GM23338 (cell line): ENCODE measurements at regions not wholly inside any gene's neighbourhood (a gene's known extent, or its start where the extent isn't known, plus 50 kb on each side); places are given as distances from the start of the nearest gene placed in this dataset.

Source experiments
- ATAC-seq: fragments of 200-7000 bp; cut with Tn5 transposase; 3 replicates; pipeline ENCODE4 v1.9.1; 2020
- DNase-seq: peaks from one replicate; pipeline ENCODE4 v3.0.0-alpha.2; 2015; ENCODE audit warnings: low spot score
- H2AFZ ChIP-seq: fragments of 200-600 bp; sonication (generic); 2 replicates; pipeline ENCODE4 v1.8.0; 2016; ENCODE audit warnings: antibody characterized with exemption, mild to moderate bottlenecking, moderate library complexity
- H3F3A ChIP-seq: fragments of 200-600 bp; sonication (generic); replicated peaks from 2 replicates; pipeline ENCODE4 v1.8.0; 2017; ENCODE audit warnings: antibody characterized with exemption, mixed run types, low read depth
- H3K27ac ChIP-seq: fragments of 200-600 bp; sonication (generic); 2 replicates; pipeline ENCODE4 v1.6.1; 2016; ENCODE audit warnings: low read depth
- H3K27me3 ChIP-seq: fragments of 200-600 bp; sonication (generic); 2 replicates; pipeline ENCODE4 v1.8.0; 2016; ENCODE audit warnings: mild to moderate bottlenecking, mixed run types, moderate library complexity; ENCODE audit not compliant: insufficient read depth
- H3K36me3 ChIP-seq: fragments of 200-600 bp; sonication (generic); 2 replicates; pipeline ENCODE4 v1.8.0; 2016; ENCODE audit warnings: mild to moderate bottlenecking; ENCODE audit not compliant: insufficient read depth
- H3K4me1 ChIP-seq: fragments of 200-600 bp; sonication (generic); 2 replicates; pipeline ENCODE4 v1.8.0; 2016; ENCODE audit warnings: mild to moderate bottlenecking, moderate library complexity; ENCODE audit not compliant: insufficient read depth
- H3K4me2 ChIP-seq: fragments of 200-600 bp; sonication (generic); 2 replicates; pipeline ENCODE4 v1.7.1; 2017; ENCODE audit warnings: mixed run types
- H3K4me3 ChIP-seq: fragments of 200-600 bp; sonication (generic); 2 replicates; pipeline ENCODE4 v1.6.1; 2016; ENCODE audit warnings: mixed run types
- H3K79me2 ChIP-seq: fragments of 200-600 bp; sonication (generic); replicated peaks from 2 replicates; pipeline ENCODE4 v1.8.0; 2017; ENCODE audit warnings: mild to moderate bottlenecking; ENCODE audit not compliant: insufficient read depth
- H3K9me2 ChIP-seq: fragments of 200-600 bp; sonication (generic); 2 replicates; pipeline ENCODE4 v1.8.0; 2017; ENCODE audit not compliant: insufficient read depth
- H4K20me1 ChIP-seq: fragments of 200-600 bp; sonication (generic); replicated peaks from 2 replicates; pipeline ENCODE4 v1.8.0; 2017; ENCODE audit warnings: mild to moderate bottlenecking; ENCODE audit not compliant: insufficient read depth
- H3K27ac Mint-ChIP-seq: 2 replicates; pipeline ENCODE4 v1.8.0; 2020; ENCODE audit warnings: inconsistent platforms, mild to moderate bottlenecking, moderate library complexity, mixed read lengths
- H3K27me3 Mint-ChIP-seq: 3 replicates; pipeline ENCODE4 v1.8.0; 2022; ENCODE audit warnings: low read depth, mild to moderate bottlenecking, moderate library complexity, mixed read lengths, inconsistent platforms; ENCODE audit not compliant: insufficient read depth, poor library complexity
- H3K36me3 Mint-ChIP-seq: 3 replicates; pipeline ENCODE4 v1.8.0; 2021; ENCODE audit warnings: low read depth, mild to moderate bottlenecking, inconsistent platforms, moderate library complexity, mixed read lengths
- H3K4me1 Mint-ChIP-seq: 3 replicates; pipeline ENCODE4 v1.8.0; 2020; ENCODE audit warnings: mild to moderate bottlenecking, inconsistent platforms, mixed read lengths
- H3K4me3 Mint-ChIP-seq: 3 replicates; pipeline ENCODE4 v1.8.0; 2021; ENCODE audit warnings: moderate library complexity, mild to moderate bottlenecking, inconsistent platforms, mixed read lengths
- H3K9me3 Mint-ChIP-seq: 3 replicates; pipeline ENCODE4 v1.8.0; 2020; ENCODE audit warnings: moderate library complexity, mild to moderate bottlenecking, inconsistent platforms, mixed read lengths
- CREB1 ChIP-seq: fragments of 250-450 bp; sonication (Bioruptor Pico); IDR thresholded peaks from 2 replicates; pipeline ENCODE4 v1.5.0; 2020; ENCODE audit warnings: low read depth, mild to moderate bottlenecking, moderate library complexity
- ETS1 ChIP-seq: IDR thresholded peaks from 2 replicates; pipeline ENCODE4 v1.6.1; 2016; ENCODE audit warnings: antibody characterized with exemption
- EZH2 ChIP-seq: fragments of 200-600 bp; sonication (generic); IDR thresholded peaks from one replicate; pipeline ENCODE4 v1.8.0; 2017; ENCODE audit warnings: antibody characterized with exemption, mild to moderate bottlenecking, low read depth; ENCODE audit not compliant: unreplicated experiment
- EZH2phosphoT487 ChIP-seq: fragments of 200-600 bp; sonication (generic); IDR thresholded peaks from one replicate; pipeline ENCODE4 v1.8.1; 2018; ENCODE audit warnings: antibody characterized with exemption; ENCODE audit not compliant: unreplicated experiment
- JUNB ChIP-seq: IDR thresholded peaks from one replicate; pipeline ENCODE4 v1.6.1; 2016; ENCODE audit warnings: antibody characterized with exemption; ENCODE audit not compliant: unreplicated experiment
- POLR2AphosphoS5 ChIP-seq: IDR thresholded peaks from 2 replicates; pipeline ENCODE4 v1.6.1; 2016; ENCODE audit warnings: antibody characterized with exemption, low read depth
- STAT1 ChIP-seq: IDR thresholded peaks from one replicate; pipeline ENCODE4 v1.6.1; 2016; ENCODE audit warnings: antibody characterized with exemption; ENCODE audit not compliant: unreplicated experiment
- ZNF114 ChIP-seq: fragments of 250-450 bp; sonication (Bioruptor Pico); IDR thresholded peaks from 2 replicates; pipeline ENCODE4 v1.5.0; 2020; ENCODE audit warnings: mild to moderate bottlenecking, moderate library complexity
- ZNF331 ChIP-seq: fragments of 250-450 bp; sonication (Bioruptor Pico); IDR thresholded peaks from 2 replicates; pipeline ENCODE4 v1.5.0; 2020; ENCODE audit warnings: low read depth, mild to moderate bottlenecking, moderate library complexity
- ZNF462 ChIP-seq: fragments of 250-450 bp; sonication (Bioruptor Pico); IDR thresholded peaks from 2 replicates; pipeline ENCODE4 v1.5.0; 2020; ENCODE audit warnings: mild to moderate bottlenecking, moderate library complexity
- TF ChIP-seq, protein P1 (sequence below), 2 experiments: fragments of 200-600 bp in 1 of 2; sonication (generic) in 1 of 2; conservative IDR thresholded peaks; 2 replicates each; pipeline versions ENCODE4 v1.5.1 to v1.6.1; 2016 to 2017; ENCODE audit warnings: antibody characterized with exemption in 2 of 2, low read depth in 2 of 2, mild to moderate bottlenecking in 2 of 2, moderate library complexity in 1 of 2

GRCh38 chr6:168880271-168880670, 373.4 kb downstream of the THBS2 start (continued):
- TF ChIP-seq ZNF331 (no peak), ZNF462 (CRISPR knock-in tag) (no peak)
- TF ChIP-seq, protein P1, sequence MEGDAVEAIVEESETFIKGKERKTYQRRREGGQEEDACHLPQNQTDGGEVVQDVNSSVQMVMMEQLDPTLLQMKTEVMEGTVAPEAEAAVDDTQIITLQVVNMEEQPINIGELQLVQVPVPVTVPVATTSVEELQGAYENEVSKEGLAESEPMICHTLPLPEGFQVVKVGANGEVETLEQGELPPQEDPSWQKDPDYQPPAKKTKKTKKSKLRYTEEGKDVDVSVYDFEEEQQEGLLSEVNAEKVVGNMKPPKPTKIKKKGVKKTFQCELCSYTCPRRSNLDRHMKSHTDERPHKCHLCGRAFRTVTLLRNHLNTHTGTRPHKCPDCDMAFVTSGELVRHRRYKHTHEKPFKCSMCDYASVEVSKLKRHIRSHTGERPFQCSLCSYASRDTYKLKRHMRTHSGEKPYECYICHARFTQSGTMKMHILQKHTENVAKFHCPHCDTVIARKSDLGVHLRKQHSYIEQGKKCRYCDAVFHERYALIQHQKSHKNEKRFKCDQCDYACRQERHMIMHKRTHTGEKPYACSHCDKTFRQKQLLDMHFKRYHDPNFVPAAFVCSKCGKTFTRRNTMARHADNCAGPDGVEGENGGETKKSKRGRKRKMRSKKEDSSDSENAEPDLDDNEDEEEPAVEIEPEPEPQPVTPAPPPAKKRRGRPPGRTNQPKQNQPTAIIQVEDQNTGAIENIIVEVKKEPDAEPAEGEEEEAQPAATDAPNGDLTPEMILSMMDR (conservative IDR thresholded peaks at IDR 0.05; ENCODE audit: low read depth in 2 of 2) = no peak

GRCh38 chr6:168877821-168878282, 375.8 kb downstream of the THBS2 start:
- no peaks in the 10 kb centered on the region for H4K20me1 ChIP-seq
- no peak overlapping the region for H3K27ac ChIP-seq
- no peak overlapping the region for H3K4me2 ChIP-seq
- no peak for DNase-seq
- no peaks in the 10 kb centered on the region for H3K4me1 ChIP-seq
- no peaks in the 10 kb centered on the region for H3K27me3 ChIP-seq
- H3K4me3 Mint-ChIP-seq = no peak overlapping the region
- no peak overlapping the region for H3K4me3 ChIP-seq
- H3K36me3 Mint-ChIP-seq = no peaks in the 10 kb centered on the region
- ATAC-seq = no peak
- no peaks in the 10 kb centered on the region for H3K79me2 ChIP-seq
- no peak overlapping the region for H2AFZ ChIP-seq
- H3K36me3 ChIP-seq = no peaks in the 10 kb centered on the region
- H3K27ac Mint-ChIP-seq = no peak overlapping the region
- no peaks in the 10 kb centered on the region for H3K9me3 Mint-ChIP-seq
- H3K9me2 ChIP-seq = no peaks in the 10 kb centered on the region
- peaks cover 9% of the 10 kb centered on the region for H3K27me3 Mint-ChIP-seq
- peaks cover 12% of the 10 kb centered on the region for H3K4me1 Mint-ChIP-seq
- no peaks in the 10 kb centered on the region for H3F3A ChIP-seq
- TF ChIP-seq POLR2AphosphoS5 = no peak
- no peak for TF ChIP-seq STAT1
- no peak for TF ChIP-seq JUNB
- no peak for TF ChIP-seq ETS1
- TF ChIP-seq CREB1 (CRISPR knock-in tag) = no peak
- no peak for TF ChIP-seq EZH2phosphoT487
- no peak for TF ChIP-seq ZNF114 (CRISPR knock-in tag)
- no peak for TF ChIP-seq EZH2
